Stimulated activated CD8-positive, alpha-beta memory T cell treated with anti-CD3 and anti-CD28 coated beads, Interleukin-7, amount 100 ng/mL, for 24 hours (primary cell): ENCODE measurements at regions not wholly inside any gene's neighbourhood (a gene's known extent, or its start where the extent isn't known, plus 50 kb on each side); places are given as distances from the start of the nearest gene placed in this dataset.

ENCODE experiments used
- DNase-seq: peaks from one replicate; pipeline ENCODE4 v3.0.0-alpha.2; 2020; ENCODE audit warnings: low read depth

GRCh38 chr17:77458202-77459017, 317.6 kb downstream of the SEC14L1 start:
- DNase-seq = no peak

- DNase-seq = no peak
Observed at GRCh38 chr17:77459018-77459755, 318.4 kb downstream of the SEC14L1 start.

GRCh38 chr17:77460514-77461046, 319.8 kb downstream of the SEC14L1 start:
- no peak for DNase-seq

GRCh38 chr17:77461277-77462057, 320.7 kb downstream of the SEC14L1 start:
- DNase-seq = no peak

- no peak for DNase-seq
Observed at GRCh38 chr17:77462090-77462489, 321.3 kb downstream of the SEC14L1 start.

GRCh38 chr17:77462553-77463497, 322.1 kb downstream of the SEC14L1 start:
- DNase-seq = no peak

GRCh38 chr17:77464988-77465357, 324.2 kb downstream of the SEC14L1 start:
- DNase-seq = no peak

GRCh38 chr17:77465358-77466041, 324.7 kb downstream of the SEC14L1 start:
- DNase-seq = peak; percentile 55

GRCh38 chr17:77466140-77466539, 325.4 kb downstream of the SEC14L1 start:
- no peak for DNase-seq

- no peak for DNase-seq
Observed at GRCh38 chr17:77466596-77467223, 325.9 kb downstream of the SEC14L1 start.

- no peak for DNase-seq
Observed at GRCh38 chr17:77467521-77467920, 326.8 kb downstream of the SEC14L1 start.

GRCh38 chr17:77468897-77469296, 328.1 kb downstream of the SEC14L1 start:
- DNase-seq = no peak

- no peak for DNase-seq
Observed at GRCh38 chr17:77470330-77470786, 329.6 kb downstream of the SEC14L1 start.

GRCh38 chr17:77470800-77471733, 330.3 kb downstream of the SEC14L1 start:
- DNase-seq = no peak

GRCh38 chr17:77471984-77472461, 331.3 kb downstream of the SEC14L1 start:
- no peak for DNase-seq

GRCh38 chr17:77472468-77473310, 331.9 kb downstream of the SEC14L1 start:
- DNase-seq = no peak

- DNase-seq = no peak
Observed at GRCh38 chr17:77473615-77474226, 333.0 kb downstream of the SEC14L1 start.
